ENCODE measurements at regions not wholly inside any gene's neighbourhood (a gene's known extent, or its start where the extent isn't known, plus 50 kb on each side); places are given as distances from the start of the nearest gene placed in this dataset.

- Histone ChIP-seq H3K4me3 (replicated peaks in 1 of 2; ENCODE audit: low read depth in 1 of 2, low read length in 2 of 2) (no peak overlapping the region), H3K79me2 (ENCODE audit: insufficient read depth, low read length) (no peaks in the 10 kb centered on the region), H2AFZ (ENCODE audit: low read depth, low read length, poor library complexity, severe bottlenecking) (no peak overlapping the region), H3K4me2 (ENCODE audit: low read length) (no peak overlapping the region), H3K9ac (ENCODE audit: low read length) (no peak overlapping the region), H3K4me1 (ENCODE audit: control insufficient read depth in 1 of 2, insufficient read depth in 2 of 2, low read length in 2 of 2) (no peaks in the 10 kb centered on the region), H4K20me1 (ENCODE audit: insufficient read depth) (no peaks in the 10 kb centered on the region), H3K27ac (ENCODE audit: low read depth, low read length) (no peak overlapping the region), H3K27me3 (ENCODE audit: insufficient read depth, low read length) (no peaks in the 10 kb centered on the region), H3K36me3 (ENCODE audit: control insufficient read depth in 1 of 2, insufficient read depth in 2 of 2, low read length in 2 of 2) (no peaks in the 10 kb centered on the region), H3K9me3 (ENCODE audit: control insufficient read depth in 1 of 2, insufficient read depth in 1 of 2, low read depth in 1 of 2, low read length in 2 of 2) (no peaks in the 10 kb centered on the region), H3K9me2 (ENCODE audit: insufficient read depth) (no peaks in the 10 kb centered on the region)
- ChIA-PET RAD21 (ENCODE audit: low non-redundant PET in 1 of 2, low total read pairs in 2 of 2, uncharacterized antibody in 2 of 2, unreplicated experiment in 2 of 2) (no interaction called here), POLR2A (no interaction called here), CTCF (no interaction called here)
- BruUV-seq (replicated peaks): no TSS peak
- TF ChIP-seq SP1 (IDR thresholded peaks at IDR 0.05; ENCODE audit: low read depth) (no peak), ATF3 (IDR thresholded peaks at IDR 0.05) (no peak), SIN3A (IDR thresholded peaks at IDR 0.05; ENCODE audit: low read depth) (no peak), CEBPB (IDR thresholded peaks at IDR 0.05; ENCODE audit: low read depth) (no peak), POLR2A (IDR thresholded peaks at IDR 0.05; ENCODE audit: borderline replicate concordance, extremely low read depth, insufficient read depth, insufficient read length) (no peak), ZFX (IDR thresholded peaks at IDR 0.05) (no peak), CBX3 (IDR thresholded peaks at IDR 0.05; ENCODE audit: low read depth) (no peak), TCF7L2 (IDR thresholded peaks at IDR 0.05; ENCODE audit: borderline replicate concordance, extremely low read depth, insufficient read depth, insufficient read length) (no peak), CTCF (IDR thresholded peaks at IDR 0.05 in 2 of 3, conservative IDR thresholded peaks at IDR 0.05 in 1 of 3; ENCODE audit: borderline replicate concordance in 1 of 3, insufficient read depth in 1 of 3, low read depth in 2 of 3, low read length in 2 of 3) (no peak), MAX (IDR thresholded peaks at IDR 0.05) (no peak), RAD21 (IDR thresholded peaks at IDR 0.05; ENCODE audit: low read depth) (no peak), JUND (IDR thresholded peaks at IDR 0.05) (no peak), SRF (IDR thresholded peaks at IDR 0.05; ENCODE audit: low read depth) (no peak), ZBTB33 (IDR thresholded peaks at IDR 0.05; ENCODE audit: extremely low read depth, insufficient replicate concordance, low read length) (no peak), YY1 (IDR thresholded peaks at IDR 0.05; ENCODE audit: extremely low read depth, insufficient replicate concordance, low read depth, low read length) (no peak), REST (IDR thresholded peaks at IDR 0.05; ENCODE audit: low read depth) (no peak)
- ATAC-seq (no peak), DNase-seq (ENCODE audit: low read depth, low spot score) (no peak)
- intact Hi-C loops (cut with micrococcal nuclease): no loop called here
Observed at GRCh38 chr3:28623106-28623505, 274.5 kb upstream of the AZI2 start.

Measured in HCT116 (cell line).